Natural killer cell (primary cell): ENCODE measurements at regions not wholly inside any gene's neighbourhood (a gene's known extent, or its start where the extent isn't known, plus 50 kb on each side); places are given as distances from the start of the nearest gene placed in this dataset.

Experiments used
- ATAC-seq, 3 donors: fragments of 150-1000 bp in 2 of 3; fragments of 200-7000 bp in 1 of 3; cut with Tn5 transposase; 1 replicate in 1 of 3; 2 replicates in 2 of 3; pipeline ENCODE4 v1.10.0; 2021; ENCODE audit warnings: mild to moderate bottlenecking in 2 of 3, moderate library complexity in 2 of 3
- DNase-seq, 2 donors: peaks; one replicate each; pipeline versions ENCODE4 v3.0.0 to v3.0.0-alpha.2; 2013 to 2021; ENCODE audit warnings: mixed read lengths in 1 of 2
- H3K27ac ChIP-seq: one replicate; pipeline ENCODE4 v1.5.1; 2013; ENCODE audit warnings: mild to moderate bottlenecking, low read length
- H3K27me3 ChIP-seq: one replicate; pipeline ENCODE4 v1.6.1; 2013; ENCODE audit warnings: low read length; ENCODE audit not compliant: control insufficient read depth, insufficient read depth
- H3K36me3 ChIP-seq: one replicate; pipeline ENCODE4 v1.6.1; 2013; ENCODE audit warnings: low read length; ENCODE audit not compliant: control insufficient read depth, insufficient read depth
- H3K4me1 ChIP-seq: one replicate; pipeline ENCODE4 v1.6.1; 2013; ENCODE audit warnings: low read length; ENCODE audit not compliant: control insufficient read depth, insufficient read depth
- H3K4me3 ChIP-seq: one replicate; pipeline ENCODE4 v1.5.1; 2013; ENCODE audit warnings: low read length
- H3K9me3 ChIP-seq: one replicate; pipeline ENCODE4 v1.6.1; 2013; ENCODE audit warnings: low read length; ENCODE audit not compliant: control insufficient read depth, insufficient read depth
- H3K27ac Mint-ChIP-seq, 2 donors: one replicate each; pipeline ENCODE4 v1.8.0; 2022; ENCODE audit warnings: mild to moderate bottlenecking in 2 of 2, mixed read lengths in 2 of 2, moderate library complexity in 1 of 2
- H3K27me3 Mint-ChIP-seq, 2 donors: one replicate each; pipeline ENCODE4 v1.8.0; 2022; ENCODE audit warnings: low read depth in 2 of 2, mixed read lengths in 2 of 2
- H3K36me3 Mint-ChIP-seq: one replicate; pipeline ENCODE4 v1.8.0; 2022; ENCODE audit warnings: mixed read lengths
- H3K4me1 Mint-ChIP-seq, 2 donors: one replicate each; pipeline ENCODE4 v1.8.0; 2022; ENCODE audit warnings: mixed read lengths in 2 of 2
- H3K4me3 Mint-ChIP-seq: one replicate; pipeline ENCODE4 v1.8.0; 2022; ENCODE audit warnings: mild to moderate bottlenecking, moderate library complexity, mixed read lengths
- H3K9me3 Mint-ChIP-seq, 2 donors: one replicate each; pipeline ENCODE4 v1.8.0; 2022; ENCODE audit warnings: mixed read lengths in 2 of 2
- WGBS: methylation state at CpG from one replicate; pipeline ENCODE4 v1.1.7; 2013; ENCODE audit warnings: missing lambda C conversion rate; ENCODE audit not compliant: insufficient coverage; 5-methylcytosine and 5-hydroxymethylcytosine counted together
- intact Hi-C: fragments of 100-400 bp; cut with micrococcal nuclease; formaldehyde crosslinking; loops from one replicate; pipeline ENCODE4 v1.14.2; 2022
- TF ChIP-seq, protein P1 (sequence below): fragments of 200-600 bp; IDR thresholded peaks from one replicate; pipeline ENCODE4 v1.8.0; 2022; ENCODE audit warnings: antibody characterized with exemption

DNA sequence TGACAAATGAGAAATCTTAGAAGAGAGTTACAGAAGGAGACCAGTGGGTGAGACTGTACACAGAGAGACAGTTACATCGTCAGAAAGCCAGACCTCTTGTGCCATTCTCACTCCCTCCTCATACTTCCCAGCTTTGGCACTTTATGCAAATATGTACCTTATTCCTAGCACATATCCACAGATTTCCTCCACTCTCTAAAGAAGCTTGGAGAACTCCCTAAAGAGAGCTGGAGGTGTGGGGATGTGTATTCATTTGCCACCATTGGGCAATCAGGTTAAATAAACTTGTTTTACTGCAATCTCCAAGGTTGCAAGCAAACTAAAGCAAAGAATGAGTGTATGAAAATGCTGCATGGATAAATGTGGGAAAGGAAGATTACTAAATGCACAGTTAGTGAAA lies 380.9 kb upstream of the PRMT6 start:
- intact Hi-C loops = no loop called here
- no peaks in the 10 kb centered on the region for H3K36me3 Mint-ChIP-seq
- no peak overlapping the region for H3K27ac Mint-ChIP-seq
- H3K4me3 ChIP-seq = no peak overlapping the region
- no peak for DNase-seq
- WGBS = 90% methylated on average over 1 of the region's 1 CpG
- H3K27me3 ChIP-seq = no peaks in the 10 kb centered on the region
- no peak overlapping the region for H3K4me3 Mint-ChIP-seq
- H3K36me3 ChIP-seq = no peaks in the 10 kb centered on the region
- no peak for ATAC-seq
- H3K4me1 Mint-ChIP-seq = no peaks in the 10 kb centered on the region
- H3K27ac ChIP-seq = no peak overlapping the region
- no peaks in the 10 kb centered on the region for H3K27me3 Mint-ChIP-seq
- H3K4me1 ChIP-seq = no peaks in the 10 kb centered on the region
- TF ChIP-seq, protein P1, sequence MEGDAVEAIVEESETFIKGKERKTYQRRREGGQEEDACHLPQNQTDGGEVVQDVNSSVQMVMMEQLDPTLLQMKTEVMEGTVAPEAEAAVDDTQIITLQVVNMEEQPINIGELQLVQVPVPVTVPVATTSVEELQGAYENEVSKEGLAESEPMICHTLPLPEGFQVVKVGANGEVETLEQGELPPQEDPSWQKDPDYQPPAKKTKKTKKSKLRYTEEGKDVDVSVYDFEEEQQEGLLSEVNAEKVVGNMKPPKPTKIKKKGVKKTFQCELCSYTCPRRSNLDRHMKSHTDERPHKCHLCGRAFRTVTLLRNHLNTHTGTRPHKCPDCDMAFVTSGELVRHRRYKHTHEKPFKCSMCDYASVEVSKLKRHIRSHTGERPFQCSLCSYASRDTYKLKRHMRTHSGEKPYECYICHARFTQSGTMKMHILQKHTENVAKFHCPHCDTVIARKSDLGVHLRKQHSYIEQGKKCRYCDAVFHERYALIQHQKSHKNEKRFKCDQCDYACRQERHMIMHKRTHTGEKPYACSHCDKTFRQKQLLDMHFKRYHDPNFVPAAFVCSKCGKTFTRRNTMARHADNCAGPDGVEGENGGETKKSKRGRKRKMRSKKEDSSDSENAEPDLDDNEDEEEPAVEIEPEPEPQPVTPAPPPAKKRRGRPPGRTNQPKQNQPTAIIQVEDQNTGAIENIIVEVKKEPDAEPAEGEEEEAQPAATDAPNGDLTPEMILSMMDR = no peak
- H3K9me3 ChIP-seq = no peaks in the 10 kb centered on the region
- H3K9me3 Mint-ChIP-seq = peaks cover 3 to 17% of the 10 kb centered on the region in 2 donors

GRCh38 chr1:106676021-106676420 lies 380.5 kb upstream of the PRMT6 start:
- no peaks in the 10 kb centered on the region for H3K9me3 ChIP-seq
- Mint-ChIP-seq H3K4me3 (no peak overlapping the region), H3K36me3 (no peaks in the 10 kb centered on the region), H3K9me3 (peaks cover 0 to 14% of the 10 kb centered on the region in 2 donors), H3K4me1 (no peaks in the 10 kb centered on the region), H3K27ac (no peak overlapping the region), H3K27me3 (no peaks in the 10 kb centered on the region)
- WGBS = 22% methylated on average over 2 of the region's 2 CpGs
- no peaks in the 10 kb centered on the region for H3K27me3 ChIP-seq
- no peaks in the 10 kb centered on the region for H3K36me3 ChIP-seq
- TF ChIP-seq, protein P1 = no peak
- ATAC-seq (no peak), DNase-seq (no peak)
- no peak overlapping the region for H3K4me3 ChIP-seq
- intact Hi-C loops = no loop called here
- H3K27ac ChIP-seq = no peak overlapping the region
- no peaks in the 10 kb centered on the region for H3K4me1 ChIP-seq

DNA sequence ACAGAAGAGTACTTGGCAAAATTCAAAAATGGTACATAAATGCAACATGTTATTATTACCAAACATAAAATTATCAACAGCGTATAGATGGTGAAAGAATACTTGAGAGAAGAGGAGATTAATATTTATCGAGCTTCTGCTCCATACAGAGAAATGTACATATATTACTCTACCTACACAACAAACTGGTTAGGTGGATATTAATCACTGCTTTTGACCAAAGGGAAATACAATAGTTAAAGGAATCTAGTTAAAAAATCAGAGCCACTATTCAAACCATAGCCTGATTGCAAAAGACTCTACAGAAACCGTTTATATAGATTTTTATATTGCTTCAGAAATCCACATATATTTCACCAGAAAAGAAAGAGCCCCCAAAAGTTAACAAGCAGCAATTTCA lies 379.3 kb upstream of the PRMT6 start:
- intact Hi-C loops = no loop called here
- no peak overlapping the region for H3K27ac ChIP-seq
- H3K4me3 Mint-ChIP-seq = no peak overlapping the region
- ATAC-seq (no peak), DNase-seq (no peak)
- peaks cover 4 to 13% of the 10 kb centered on the region in 2 donors for H3K9me3 Mint-ChIP-seq
- no peaks in the 10 kb centered on the region for H3K27me3 Mint-ChIP-seq
- H3K27ac Mint-ChIP-seq = no peak overlapping the region
- TF ChIP-seq, protein P1 = no peak
- H3K36me3 Mint-ChIP-seq = no peaks in the 10 kb centered on the region
- H3K4me3 ChIP-seq = no peak overlapping the region
- no peaks in the 10 kb centered on the region for H3K4me1 Mint-ChIP-seq
- H3K9me3 ChIP-seq = no peaks in the 10 kb centered on the region
- no peaks in the 10 kb centered on the region for H3K36me3 ChIP-seq
- no peaks in the 10 kb centered on the region for H3K27me3 ChIP-seq
- no peaks in the 10 kb centered on the region for H3K4me1 ChIP-seq
- WGBS = 100% methylated on average over 1 of the region's 3 CpGs

GRCh38 chr1:106677721-106678120 lies 378.8 kb upstream of the PRMT6 start:
- Mint-ChIP-seq H3K9me3 (peaks cover 4 to 10% of the 10 kb centered on the region in 2 donors), H3K4me3 (no peak overlapping the region), H3K27me3 (no peaks in the 10 kb centered on the region), H3K4me1 (no peaks in the 10 kb centered on the region), H3K27ac (no peak overlapping the region), H3K36me3 (no peaks in the 10 kb centered on the region)
- Histone ChIP-seq H3K27me3 (no peaks in the 10 kb centered on the region), H3K4me3 (no peak overlapping the region), H3K4me1 (no peaks in the 10 kb centered on the region), H3K36me3 (no peaks in the 10 kb centered on the region), H3K9me3 (no peaks in the 10 kb centered on the region), H3K27ac (no peak overlapping the region)
- intact Hi-C loops = no loop called here
- WGBS = 92% methylated on average over 2 of the region's 3 CpGs
- TF ChIP-seq, protein P1 = no peak
- no peak for ATAC-seq
- DNase-seq = no peak
